Islet precursor cell (in vitro differentiated cells): ENCODE measurements at regions not wholly inside any gene's neighbourhood (a gene's known extent, or its start where the extent isn't known, plus 50 kb on each side); places are given as distances from the start of the nearest gene placed in this dataset.
A peak's percentile ranks its signal among the peaks of the same experiment; 100 is the strongest.

Source experiments
- DNase-seq: peaks from one replicate; pipeline ENCODE4 v3.0.0-alpha.2; 2018

DNA sequence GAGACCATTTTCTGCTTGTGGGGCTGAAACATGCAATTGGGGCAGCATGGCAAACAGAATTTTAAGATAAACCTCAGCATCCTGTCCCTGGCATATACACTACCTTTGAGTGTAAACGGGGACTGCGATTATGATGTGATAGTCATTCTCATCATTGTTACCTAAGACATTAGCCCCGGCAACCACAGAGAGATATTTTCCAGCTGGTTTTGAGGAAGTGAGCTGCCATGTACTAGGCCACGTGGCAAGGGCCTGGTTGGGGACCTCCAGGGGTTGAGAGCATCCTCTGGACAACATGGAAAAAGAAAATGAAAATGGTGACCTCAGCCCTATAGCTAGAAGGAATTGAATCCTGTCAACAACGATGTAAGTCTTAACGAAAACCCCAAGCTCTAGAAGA lies 623.6 kb upstream of the CDH18 start:
- no peak for DNase-seq

DNA sequence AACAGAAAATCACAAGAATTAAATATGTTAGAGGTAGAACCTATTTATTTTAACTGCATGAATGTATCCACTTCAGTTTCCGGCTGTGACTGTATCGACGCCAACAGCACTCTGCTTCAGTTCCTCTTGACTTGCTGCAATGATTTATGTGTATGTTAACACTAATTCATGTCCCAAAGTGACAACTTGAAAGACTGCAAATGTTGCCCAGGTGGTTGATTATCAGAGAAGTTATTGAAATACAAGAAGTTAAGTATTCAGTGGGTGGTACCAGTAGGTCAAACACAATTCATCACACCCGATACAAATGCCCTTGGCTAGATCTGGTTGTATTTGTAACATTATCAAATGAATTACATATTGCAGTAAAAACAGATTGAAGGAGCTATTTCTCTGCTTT lies 622.7 kb upstream of the CDH18 start:
- no peak for DNase-seq

DNA sequence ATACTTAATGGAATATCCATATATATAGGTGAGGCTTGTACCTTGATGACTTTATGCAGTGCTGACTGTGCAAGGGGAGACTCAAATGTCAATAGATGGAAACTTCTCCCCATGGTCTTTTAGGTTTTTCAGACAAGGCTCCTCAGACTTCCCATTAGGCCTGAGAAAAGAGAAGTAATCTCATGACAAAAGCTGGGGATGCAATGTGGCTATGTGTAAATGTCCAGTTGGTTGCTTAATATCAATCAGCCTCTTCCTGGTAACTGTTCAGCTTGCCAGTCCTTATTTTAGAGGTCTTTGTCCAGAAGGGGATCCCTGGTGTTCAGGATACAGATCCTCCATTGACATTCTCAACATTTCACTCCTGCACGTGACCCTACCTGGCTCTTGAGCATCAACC lies 621.1 kb upstream of the CDH18 start:
- DNase-seq = no peak

GRCh38 chr5:20608567-20608966 lies 620.6 kb upstream of the CDH18 start:
- DNase-seq = no peak

- no peak for DNase-seq
Observed at GRCh38 chr5:20605732-20606525, 617.9 kb upstream of the CDH18 start.

DNA sequence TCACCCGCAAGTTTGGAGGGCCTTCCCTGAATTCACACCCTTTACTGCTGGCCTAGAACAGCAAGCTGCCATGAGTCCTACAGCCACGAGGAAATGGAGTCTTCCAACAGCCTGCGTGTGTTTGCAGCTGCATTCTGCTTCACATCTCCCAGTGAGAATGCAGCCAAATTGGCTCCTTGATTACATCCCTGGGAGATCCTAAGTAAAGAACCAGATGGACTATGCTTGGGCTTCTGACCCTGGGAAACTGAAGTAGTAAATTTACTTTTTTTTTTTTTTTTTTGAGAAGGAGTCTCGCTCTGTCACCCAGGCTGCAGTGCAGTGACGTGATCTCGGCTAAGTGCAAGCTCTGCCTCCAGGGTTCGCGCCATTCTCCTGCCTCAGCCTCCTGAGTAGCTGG lies 617.0 kb upstream of the CDH18 start:
- DNase-seq = no peak

DNA sequence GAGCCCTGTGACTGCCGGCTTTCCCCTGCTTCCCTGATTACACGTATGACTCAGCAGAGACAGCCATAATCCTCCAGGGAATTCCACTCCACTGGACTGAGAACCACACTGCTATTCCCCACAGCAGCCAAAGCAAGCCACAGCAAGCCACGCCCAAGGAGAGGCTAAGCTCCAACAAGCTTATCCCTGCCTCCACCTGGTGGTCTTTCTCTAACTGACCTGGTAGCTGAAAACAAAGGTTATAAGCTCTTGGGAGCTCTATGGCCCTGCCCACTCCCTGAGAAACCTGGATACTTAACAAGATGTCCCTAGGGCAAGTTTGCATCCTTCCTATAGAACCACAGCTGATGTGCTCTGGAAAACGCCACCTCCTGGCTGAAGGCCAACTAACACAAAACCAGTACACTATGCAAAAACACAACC lies 613.7 kb upstream of the CDH18 start:
- peak; percentile 88 for DNase-seq

DNA sequence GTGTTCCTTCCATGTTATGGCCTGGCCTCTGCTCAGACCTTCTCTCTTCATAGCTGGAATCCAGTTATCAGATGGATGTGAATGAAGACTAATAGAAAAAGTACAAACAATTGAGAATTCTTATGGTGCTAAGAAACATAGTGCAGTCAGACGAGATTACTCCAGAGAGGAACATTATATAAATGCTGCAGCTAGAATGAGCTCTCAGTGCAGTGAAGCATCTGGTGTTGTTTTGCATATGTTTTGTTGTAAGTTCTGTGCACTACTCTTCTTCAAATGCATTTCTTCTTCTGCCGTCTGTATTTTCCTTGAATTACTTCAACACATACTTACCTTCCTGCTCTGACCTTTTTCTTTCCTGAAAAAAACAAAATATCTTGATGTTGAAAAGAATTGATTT lies 602.4 kb upstream of the CDH18 start:
- DNase-seq = no peak

DNA sequence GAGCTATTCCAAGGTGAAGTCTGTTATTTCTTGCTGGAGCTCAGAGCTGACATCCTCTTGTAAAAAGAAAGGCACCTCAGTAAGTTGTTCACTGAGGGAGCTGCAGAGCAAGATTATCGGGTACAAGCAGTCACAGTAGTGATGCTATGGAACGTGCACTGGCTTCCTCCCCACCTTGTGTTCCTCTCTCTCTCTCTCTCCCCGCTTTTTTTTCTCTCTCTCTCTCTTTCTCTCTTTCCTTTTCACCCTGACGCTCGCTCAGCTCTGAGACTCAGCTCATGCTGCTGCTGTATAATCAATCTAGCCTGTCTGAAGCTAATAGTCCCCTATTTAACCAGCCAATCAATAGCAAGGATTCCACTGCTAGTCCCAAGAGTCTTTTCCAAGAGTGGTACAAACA lies 587.6 kb upstream of the CDH18 start:
- DNase-seq = no peak

- no peak for DNase-seq
Observed at GRCh38 chr5:20574576-20574975, 586.6 kb upstream of the CDH18 start.

GRCh38 chr5:20572614-20573013 lies 584.6 kb upstream of the CDH18 start:
- no peak for DNase-seq

DNA sequence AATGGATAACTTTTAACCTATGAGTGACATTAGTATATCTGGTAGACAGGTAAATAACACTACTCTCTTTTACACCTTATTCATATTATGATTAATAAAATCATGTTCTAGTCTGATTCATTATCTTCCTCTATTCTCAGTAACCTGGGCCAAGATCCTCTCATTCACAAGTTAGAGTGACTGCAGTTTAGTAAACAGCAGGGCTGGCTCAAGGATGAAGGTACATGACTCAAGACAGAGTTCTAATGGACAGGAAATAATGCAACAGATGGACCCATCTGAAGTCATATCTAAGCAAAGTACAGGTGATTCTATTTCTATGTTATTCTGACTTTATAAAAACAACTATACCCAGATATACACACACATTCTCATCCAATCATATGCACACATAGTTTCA lies 582.5 kb upstream of the CDH18 start:
- no peak for DNase-seq

DNA sequence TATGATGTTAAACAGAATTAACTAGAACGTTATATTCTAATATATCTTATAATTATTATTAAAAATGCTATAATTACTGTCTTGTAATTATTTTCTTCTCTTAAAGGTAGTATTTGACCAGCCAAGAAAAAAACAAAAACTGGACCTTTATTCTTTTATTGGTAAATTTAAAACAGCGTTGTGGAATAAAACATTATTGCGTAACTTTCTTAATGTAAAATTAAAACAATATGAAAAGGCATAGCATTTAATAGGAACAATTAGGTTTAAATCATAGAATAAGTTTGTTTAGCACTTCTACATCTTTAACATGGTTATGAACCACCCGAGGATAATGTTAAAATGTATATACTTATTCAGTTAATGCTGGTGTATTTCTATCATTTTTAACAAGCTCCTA lies 574.5 kb upstream of the CDH18 start:
- DNase-seq = no peak

DNA sequence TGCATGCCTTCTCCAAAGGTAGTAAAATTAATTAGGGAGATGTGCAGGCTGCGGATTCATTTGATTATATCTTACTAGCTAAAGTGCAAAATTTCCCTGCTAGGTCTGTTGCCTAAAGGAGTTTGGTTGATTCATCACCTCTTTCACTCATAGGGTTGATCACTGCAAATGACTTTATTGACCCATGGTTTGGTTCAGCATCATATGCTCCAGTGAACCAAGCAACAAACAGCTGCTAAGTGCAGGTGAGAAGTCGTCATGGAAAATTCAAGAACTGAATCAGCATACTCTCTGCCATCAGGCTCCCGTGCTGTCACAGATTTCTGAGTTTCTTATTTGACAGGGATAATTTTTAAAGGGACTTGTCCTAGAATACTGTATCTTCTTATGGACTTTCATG lies 571.8 kb upstream of the CDH18 start:
- no peak for DNase-seq

GRCh38 chr5:20556115-20556763 lies 568.2 kb upstream of the CDH18 start:
- DNase-seq = peak; percentile 53

DNA sequence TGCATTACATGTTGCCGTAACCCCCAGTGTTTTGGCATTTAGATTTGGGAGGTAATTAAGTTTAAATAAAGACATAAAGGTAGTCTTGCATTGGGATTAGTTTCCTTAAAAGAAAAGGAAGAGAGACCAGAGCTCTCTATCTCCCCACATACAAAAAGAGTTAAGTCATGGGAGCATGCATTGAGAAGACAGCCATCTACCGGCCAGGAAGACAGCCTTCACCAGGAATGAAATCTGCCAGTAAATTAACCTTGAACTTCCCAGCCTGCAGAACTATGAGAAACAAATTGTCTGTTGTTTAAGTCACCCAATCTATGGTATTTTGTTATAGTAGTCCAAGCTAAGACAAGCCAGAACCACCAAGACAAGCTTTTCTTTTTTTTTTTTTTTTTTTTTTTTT lies 567.0 kb upstream of the CDH18 start:
- DNase-seq = no peak

DNA sequence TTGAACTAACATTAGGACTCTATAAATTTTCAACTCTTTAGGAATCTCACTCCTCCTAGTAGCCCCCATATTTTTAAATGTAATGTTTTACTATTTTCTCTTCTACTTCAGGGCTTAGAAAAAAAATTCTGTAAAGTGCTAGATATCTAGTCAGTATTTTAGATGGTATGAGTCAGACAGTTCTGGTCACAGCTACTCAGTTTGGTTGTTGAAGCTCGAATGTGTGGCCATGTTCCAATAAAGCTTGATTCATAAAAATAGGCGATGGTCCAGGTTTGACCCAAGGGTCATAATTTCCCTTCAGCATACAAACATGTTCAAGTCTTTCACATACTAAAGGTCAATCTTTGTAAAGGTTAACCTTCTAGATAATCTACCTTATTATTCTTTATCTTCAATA lies 566.0 kb upstream of the CDH18 start:
- DNase-seq = no peak

DNA sequence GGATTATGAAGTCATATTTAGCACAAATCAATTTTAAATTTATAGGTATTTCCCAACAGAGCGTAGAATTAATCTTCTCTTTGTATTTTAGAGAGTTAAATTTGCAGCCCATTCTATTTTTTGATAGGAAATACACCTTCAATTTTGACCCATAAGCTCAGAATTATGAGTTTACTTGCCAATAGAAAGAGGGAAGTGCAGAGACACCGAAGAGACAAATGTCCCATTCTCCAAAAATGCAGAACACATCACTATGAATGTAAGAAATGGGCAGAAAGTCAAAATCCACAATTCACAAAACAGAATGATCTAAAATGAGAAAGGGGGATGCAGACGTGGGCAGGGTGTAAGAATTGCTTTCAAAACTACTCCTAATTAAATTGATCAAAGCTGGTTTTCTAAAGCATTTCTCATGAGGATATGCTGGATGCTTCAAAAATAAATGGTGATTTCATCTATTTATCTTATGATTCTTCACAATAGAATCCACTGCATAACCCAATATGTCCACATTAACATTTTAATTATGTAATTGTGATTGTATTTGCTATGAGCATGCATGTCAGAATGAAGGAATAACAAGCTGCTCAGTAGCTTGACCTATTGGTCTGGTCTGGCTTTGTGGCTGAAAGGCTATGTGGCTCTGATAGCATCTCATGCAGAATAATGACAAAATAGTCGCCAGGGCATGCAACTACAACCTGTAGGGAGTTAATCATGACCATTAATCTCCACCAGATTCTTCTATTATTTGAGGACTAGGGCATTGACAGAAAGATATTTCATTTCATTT lies 550.1 kb upstream of the CDH18 start:
- DNase-seq = no peak

- DNase-seq = no peak
Observed at GRCh38 chr5:20536813-20537212, 548.8 kb upstream of the CDH18 start.

- no peak for DNase-seq
Observed at GRCh38 chr5:20536341-20536740, 548.3 kb upstream of the CDH18 start.

GRCh38 chr5:20528471-20528870 lies 540.5 kb upstream of the CDH18 start:
- DNase-seq = no peak

- no peak for DNase-seq
Observed at GRCh38 chr5:20524991-20525529, 537.1 kb upstream of the CDH18 start.

GRCh38 chr5:20522905-20523482 lies 535.0 kb upstream of the CDH18 start:
- DNase-seq = no peak
